PC-9 (cell line): ENCODE measurements at regions not wholly inside any gene's neighbourhood (a gene's known extent, or its start where the extent isn't known, plus 50 kb on each side); places are given as distances from the start of the nearest gene placed in this dataset.

ENCODE experiments used
- EZH2 ChIP-seq: fragments of 200-600 bp; sonication (generic); IDR thresholded peaks from 2 replicates; pipeline ENCODE4 v1.8.0; 2017; ENCODE audit warnings: antibody characterized with exemption, low read depth
- TF ChIP-seq, protein P1 (sequence below): fragments of 200-600 bp; sonication (generic); conservative IDR thresholded peaks from 2 replicates; pipeline ENCODE4 v1.6.1; 2017; ENCODE audit warnings: mixed run types, antibody characterized with exemption, mild to moderate bottlenecking, moderate library complexity

- TF ChIP-seq, protein P1, sequence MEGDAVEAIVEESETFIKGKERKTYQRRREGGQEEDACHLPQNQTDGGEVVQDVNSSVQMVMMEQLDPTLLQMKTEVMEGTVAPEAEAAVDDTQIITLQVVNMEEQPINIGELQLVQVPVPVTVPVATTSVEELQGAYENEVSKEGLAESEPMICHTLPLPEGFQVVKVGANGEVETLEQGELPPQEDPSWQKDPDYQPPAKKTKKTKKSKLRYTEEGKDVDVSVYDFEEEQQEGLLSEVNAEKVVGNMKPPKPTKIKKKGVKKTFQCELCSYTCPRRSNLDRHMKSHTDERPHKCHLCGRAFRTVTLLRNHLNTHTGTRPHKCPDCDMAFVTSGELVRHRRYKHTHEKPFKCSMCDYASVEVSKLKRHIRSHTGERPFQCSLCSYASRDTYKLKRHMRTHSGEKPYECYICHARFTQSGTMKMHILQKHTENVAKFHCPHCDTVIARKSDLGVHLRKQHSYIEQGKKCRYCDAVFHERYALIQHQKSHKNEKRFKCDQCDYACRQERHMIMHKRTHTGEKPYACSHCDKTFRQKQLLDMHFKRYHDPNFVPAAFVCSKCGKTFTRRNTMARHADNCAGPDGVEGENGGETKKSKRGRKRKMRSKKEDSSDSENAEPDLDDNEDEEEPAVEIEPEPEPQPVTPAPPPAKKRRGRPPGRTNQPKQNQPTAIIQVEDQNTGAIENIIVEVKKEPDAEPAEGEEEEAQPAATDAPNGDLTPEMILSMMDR: no peak
- no peak for TF ChIP-seq EZH2
Observed at GRCh38 chr3:73271-73670, 123.3 kb upstream of the CHL1 start.
